Gastroesophageal sphincter (tissue), 2 donors: ENCODE measurements at regions not wholly inside any gene's neighbourhood (a gene's known extent, or its start where the extent isn't known, plus 50 kb on each side); places are given as distances from the start of the nearest gene placed in this dataset.

Experiments used
- EP300 ChIP-seq: sonication (generic); formaldehyde crosslinking; IDR thresholded peaks from one replicate; pipeline ENCODE4 v1.6.1; 2017; ENCODE audit warnings: antibody characterized with exemption, mild to moderate bottlenecking
- POLR2AphosphoS5 ChIP-seq: sonication (generic); formaldehyde crosslinking; IDR thresholded peaks from one replicate; pipeline ENCODE4 v1.6.1; 2017; ENCODE audit warnings: antibody characterized with exemption

DNA sequence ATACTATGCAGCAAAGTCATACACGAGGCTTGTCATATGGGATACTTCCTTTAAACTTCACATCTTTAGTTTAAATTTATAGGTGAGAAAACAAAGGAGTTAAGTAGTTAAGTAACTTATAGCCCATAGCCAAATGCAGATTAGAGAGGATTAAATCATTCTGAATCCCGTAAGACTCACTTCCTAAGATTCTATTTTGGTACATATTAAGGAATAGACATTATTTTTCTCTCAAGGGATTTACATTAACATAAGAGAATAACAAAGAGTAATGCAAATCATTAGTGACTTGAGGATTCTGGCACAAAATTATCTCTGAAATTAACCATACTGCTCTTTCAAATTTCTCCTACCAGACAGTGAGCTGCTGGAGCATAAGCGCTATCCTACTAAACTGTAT is 747.4 kb upstream of the ARPP21 start:
- TF ChIP-seq EP300 (no peak), POLR2AphosphoS5 (no peak)
